Choroid plexus epithelial cell (primary cell): ENCODE measurements at regions not wholly inside any gene's neighbourhood (a gene's known extent, or its start where the extent isn't known, plus 50 kb on each side); places are given as distances from the start of the nearest gene placed in this dataset.

Experiments
- DNase-seq: peaks from one replicate; pipeline ENCODE4 v3.0.0-alpha.2; 2010; ENCODE audit warnings: low read depth
- H3K4me3 ChIP-seq: 2 replicates; pipeline ENCODE4 v1.5.1; 2011; ENCODE audit warnings: low read depth, mild to moderate bottlenecking, control low read depth, low read length, moderate library complexity
- CTCF ChIP-seq: conservative IDR thresholded peaks from 2 replicates; pipeline ENCODE4 v1.5.1; 2011; ENCODE audit warnings: low read depth, mild to moderate bottlenecking, control low read depth, inconsistent platforms, low read length, moderate library complexity

- no peak overlapping the region for H3K4me3 ChIP-seq
- TF ChIP-seq CTCF: no peak
- no peak for DNase-seq
Observed at GRCh38 chr15:95447486-95447885, 883.0 kb upstream of the NR2F2 start.

DNA sequence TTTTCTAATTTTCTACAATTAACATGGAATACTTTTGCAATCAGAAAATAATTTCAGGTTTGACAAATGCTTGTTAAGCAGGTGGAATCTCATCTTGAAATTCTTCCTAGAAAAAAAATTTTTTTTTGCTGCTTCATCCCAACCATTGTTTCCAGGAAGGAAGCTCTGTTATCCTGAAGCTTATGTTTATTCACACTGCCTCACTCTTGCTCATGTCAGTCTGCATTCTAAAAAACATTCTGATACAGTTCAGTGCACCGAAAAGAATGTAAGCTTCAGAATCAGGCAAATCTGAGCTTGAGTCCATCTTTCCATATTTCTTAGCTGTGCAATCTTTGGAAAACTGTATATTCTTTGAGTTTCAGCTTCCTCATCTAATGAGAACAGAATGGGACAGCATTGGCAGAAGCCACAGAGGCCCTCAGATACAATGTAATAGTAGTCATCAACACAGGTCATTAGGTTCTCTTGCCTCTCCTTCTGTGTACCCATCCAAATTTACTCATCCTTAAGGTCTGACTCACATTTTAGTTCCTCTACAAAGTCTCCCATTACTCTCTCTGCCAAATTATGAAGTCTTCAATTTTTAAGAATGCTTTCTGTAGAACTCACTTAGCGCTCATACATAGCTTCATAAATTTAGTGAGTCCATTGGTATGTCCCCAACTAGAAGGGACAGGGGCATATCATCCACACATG, 881.8 kb upstream of the NR2F2 start:
- no peak for TF ChIP-seq CTCF
- no peak overlapping the region for H3K4me3 ChIP-seq
- no peak for DNase-seq

DNA sequence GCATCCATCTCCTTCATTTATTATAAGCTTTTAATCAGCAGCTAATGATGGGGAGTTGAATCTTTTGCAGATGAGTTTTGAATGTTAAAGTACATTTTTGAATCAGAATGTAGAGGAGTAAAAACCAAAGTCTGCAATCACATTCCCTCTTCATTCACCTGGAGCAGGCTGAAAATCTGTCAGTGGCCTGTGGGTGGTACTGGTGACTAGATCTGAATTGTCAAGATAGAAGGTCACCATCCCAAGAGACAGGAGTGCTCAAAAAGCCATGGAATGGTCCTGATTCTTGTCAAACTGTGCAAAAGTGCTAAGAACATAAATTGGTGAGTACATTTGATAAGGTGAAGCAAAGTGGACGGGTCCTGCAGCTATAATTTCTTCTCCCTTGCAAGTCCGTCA, 881.3 kb upstream of the NR2F2 start:
- no peak for TF ChIP-seq CTCF
- no peak overlapping the region for H3K4me3 ChIP-seq
- no peak for DNase-seq

DNA sequence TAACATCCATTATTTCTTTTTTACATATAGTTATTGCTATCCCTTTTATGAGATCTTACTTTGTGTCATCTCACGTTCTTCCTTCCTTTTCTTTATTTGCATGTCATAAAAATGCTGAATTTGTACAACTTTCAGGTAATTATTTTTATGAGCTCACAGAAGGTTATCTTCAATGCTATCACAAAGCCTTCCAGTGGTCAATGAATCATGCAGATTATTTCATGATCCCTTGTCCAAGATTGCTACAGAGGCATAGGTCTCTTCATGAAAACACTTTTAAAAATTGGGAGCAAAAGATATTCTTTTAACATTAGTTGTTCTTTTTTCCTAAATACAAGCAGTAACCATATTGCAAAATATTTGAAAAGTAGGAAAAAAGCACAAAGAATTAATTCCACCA, 880.1 kb upstream of the NR2F2 start:
- no peak overlapping the region for H3K4me3 ChIP-seq
- DNase-seq: no peak
- TF ChIP-seq CTCF: no peak

DNA sequence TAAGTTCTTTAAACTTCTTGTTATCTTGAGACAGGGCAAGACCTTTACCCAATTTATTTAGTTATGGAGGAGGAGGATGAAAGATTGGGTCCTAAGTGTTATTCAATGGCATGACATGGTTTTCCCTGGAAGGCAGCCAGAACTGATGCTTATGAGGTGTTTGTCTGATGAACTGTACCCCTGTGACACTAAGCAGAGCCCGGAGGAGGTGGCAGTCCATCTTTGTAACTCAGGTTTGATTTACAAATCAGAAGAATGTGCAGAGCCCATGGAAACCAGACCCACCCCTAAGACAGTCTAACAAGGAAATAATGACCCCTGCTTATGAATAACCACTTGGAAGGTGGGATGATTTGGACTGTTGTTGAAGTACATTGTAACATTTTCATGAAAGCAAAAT, 878.6 kb upstream of the NR2F2 start:
- no peak for TF ChIP-seq CTCF
- no peak overlapping the region for H3K4me3 ChIP-seq
- no peak for DNase-seq

DNA sequence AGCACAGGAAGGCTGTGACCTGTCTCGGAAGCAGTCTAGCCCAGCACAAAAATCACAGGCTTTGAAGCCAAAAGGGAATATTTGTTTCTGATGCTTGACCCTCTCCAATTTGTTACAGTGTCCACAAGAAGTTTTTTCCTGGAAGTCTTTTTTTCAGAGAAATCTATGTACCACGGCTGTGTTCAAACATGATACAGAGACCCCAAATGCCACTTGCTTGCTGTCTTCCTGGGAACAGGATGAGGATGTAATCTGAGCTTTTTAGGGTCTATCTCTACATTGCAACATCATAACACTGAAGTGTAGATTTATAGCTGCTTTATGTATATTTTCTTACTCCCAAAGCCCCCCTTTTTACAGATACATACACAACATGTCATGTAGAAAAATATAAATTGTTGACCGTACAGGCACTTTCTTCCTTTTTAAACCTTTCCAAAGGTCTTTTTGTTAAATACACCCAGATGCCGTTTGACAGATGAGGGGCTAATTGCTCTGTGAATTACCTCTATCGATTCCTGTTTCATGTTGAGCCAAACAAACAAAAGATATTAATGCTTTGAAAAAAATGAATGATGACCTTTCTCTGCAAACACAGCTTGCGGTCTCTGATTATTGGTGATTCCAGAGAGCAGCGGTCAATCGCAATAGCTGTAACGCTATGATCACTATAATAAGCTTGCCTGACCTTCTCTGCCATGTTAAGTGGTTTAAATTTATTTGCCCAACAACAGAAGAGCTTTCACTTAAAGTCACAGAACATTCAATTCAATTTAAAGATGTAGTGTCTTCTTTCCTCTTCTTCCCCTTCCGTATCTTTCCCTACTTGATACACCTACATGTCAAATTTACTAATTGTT, 875.9 kb upstream of the NR2F2 start:
- no peak for DNase-seq
- TF ChIP-seq CTCF: no peak

DNA sequence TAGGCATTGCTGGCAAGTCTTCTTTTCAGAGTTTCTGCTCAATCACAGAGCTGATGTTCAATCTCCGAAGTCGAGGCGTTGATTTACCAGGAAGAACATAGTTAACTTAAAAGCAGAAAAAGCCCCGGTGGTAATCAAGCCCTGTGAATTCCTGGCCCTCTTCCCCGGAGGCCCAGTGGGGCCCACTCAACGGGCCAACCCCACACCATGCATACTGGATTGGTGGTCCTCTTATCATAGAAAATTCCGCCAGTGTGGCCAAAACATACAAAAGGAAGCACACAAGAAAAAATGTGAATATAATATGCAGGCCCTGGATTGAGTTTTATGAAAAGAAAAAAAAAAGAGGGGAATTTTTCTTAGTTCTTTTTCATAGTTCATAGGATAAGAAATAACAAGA, 873.0 kb upstream of the NR2F2 start:
- no peak for TF ChIP-seq CTCF
- no peak overlapping the region for H3K4me3 ChIP-seq
- DNase-seq: peak; percentile 55

More for the DNA sequence above, 875.9 kb upstream of the NR2F2 start:
- H3K4me3 ChIP-seq: no peak overlapping the region
